CD14-positive monocyte (primary cell): ENCODE measurements at regions not wholly inside any gene's neighbourhood (a gene's known extent, or its start where the extent isn't known, plus 50 kb on each side); places are given as distances from the start of the nearest gene placed in this dataset.

Source experiments
- DNase-seq, 3 donors: peaks; one replicate each; pipeline ENCODE4 v3.0.0-alpha.2; 2011 to 2022
- H2AFZ ChIP-seq: 2 replicates; pipeline ENCODE4 v1.6.0; 2012; ENCODE audit warnings: mild to moderate bottlenecking, low read depth, low read length, inconsistent platforms; ENCODE audit not compliant: insufficient read depth, poor library complexity, severe bottlenecking
- H3K27ac ChIP-seq, 2 donors: 1 replicate in 1 of 2; 2 replicates in 1 of 2; pipeline ENCODE4 v1.5.1; 2012 to 2013; ENCODE audit warnings: low read length in 2 of 2, control low read depth in 1 of 2, inconsistent platforms in 1 of 2, low read depth in 1 of 2, mild to moderate bottlenecking in 1 of 2
- H3K27me3 ChIP-seq, 2 donors: one replicate each; pipeline versions ENCODE4 v1.6.0 to v1.6.1; 2011 to 2013; ENCODE audit warnings: low read length in 2 of 2; ENCODE audit not compliant: control insufficient read depth in 2 of 2, insufficient read depth in 2 of 2
- H3K36me3 ChIP-seq, 2 donors: replicated peaks in 1 of 2; 1 replicate in 1 of 2; 2 replicates in 1 of 2; pipeline versions ENCODE4 v1.5.1 to v1.6.1; 2012 to 2013; ENCODE audit warnings: low read length in 2 of 2, control low read depth in 1 of 2, inconsistent platforms in 1 of 2, mild to moderate bottlenecking in 1 of 2; ENCODE audit not compliant: insufficient read depth in 2 of 2, control insufficient read depth in 1 of 2
- H3K4me1 ChIP-seq, 2 donors: 1 replicate in 1 of 2; 2 replicates in 1 of 2; pipeline versions ENCODE4 v1.5.1 to v1.6.1; 2012 to 2013; ENCODE audit warnings: low read length in 2 of 2, control low read depth in 1 of 2, inconsistent platforms in 1 of 2, mild to moderate bottlenecking in 1 of 2, moderate library complexity in 1 of 2; ENCODE audit not compliant: insufficient read depth in 2 of 2, control insufficient read depth in 1 of 2
- H3K4me2 ChIP-seq: replicated peaks from 2 replicates; pipeline ENCODE3; 2012; ENCODE audit warnings: low read length, moderate library complexity, mild to moderate bottlenecking; ENCODE audit not compliant: poor library complexity, severe bottlenecking; ENCODE audit errors: extremely low read depth
- H3K4me3 ChIP-seq, 3 experiments: fragments of 200-600 bp in 1 of 3; sonication (generic) in 1 of 3; replicated peaks in 1 of 3; 1 replicate in 2 of 3; 2 replicates in 1 of 3; pipeline ENCODE4 v1.5.1; 2011 to 2013; ENCODE audit warnings: low read length in 3 of 3, mild to moderate bottlenecking in 3 of 3, control low read depth in 2 of 3, low read depth in 2 of 3, inconsistent platforms in 1 of 3, moderate library complexity in 1 of 3
- H3K79me2 ChIP-seq: 2 replicates; pipeline ENCODE4 v1.6.0; 2012; ENCODE audit warnings: mild to moderate bottlenecking, control low read depth, inconsistent platforms, low read length, moderate library complexity; ENCODE audit not compliant: insufficient read depth
- H3K9ac ChIP-seq: 2 replicates; pipeline ENCODE4 v1.6.0; 2017; ENCODE audit warnings: low read length, mild to moderate bottlenecking; ENCODE audit not compliant: insufficient read depth, poor library complexity, severe bottlenecking
- H3K9me3 ChIP-seq, 2 donors: replicated peaks in 1 of 2; 1 replicate in 1 of 2; 2 replicates in 1 of 2; pipeline versions ENCODE4 v1.5.1 to v1.6.1; 2012 to 2013; ENCODE audit warnings: low read length in 2 of 2, control low read depth in 1 of 2; ENCODE audit not compliant: control insufficient read depth in 1 of 2, insufficient read depth in 1 of 2
- H4K20me1 ChIP-seq: 2 replicates; pipeline ENCODE4 v1.6.0; 2012; ENCODE audit warnings: mild to moderate bottlenecking, low read length, control low read depth, moderate library complexity; ENCODE audit not compliant: insufficient read depth
- H3K27ac Mint-ChIP-seq, 7 donors: one replicate each; pipeline ENCODE4 v1.8.0; 2020; ENCODE audit warnings: mild to moderate bottlenecking in 7 of 7, mixed read lengths in 7 of 7, moderate library complexity in 6 of 7, inconsistent platforms in 2 of 7
- H3K27me3 Mint-ChIP-seq, 3 donors: one replicate each; pipeline ENCODE4 v1.8.0; 2021 to 2022; ENCODE audit warnings: low read depth in 3 of 3, mild to moderate bottlenecking in 3 of 3, mixed read lengths in 3 of 3, moderate library complexity in 3 of 3, inconsistent platforms in 1 of 3
- H3K36me3 Mint-ChIP-seq, 2 donors: one replicate each; pipeline ENCODE4 v1.8.0; 2020; ENCODE audit warnings: mixed read lengths in 2 of 2, inconsistent platforms in 1 of 2, mild to moderate bottlenecking in 1 of 2
- H3K4me1 Mint-ChIP-seq: one replicate; pipeline ENCODE4 v1.8.0; 2020; ENCODE audit warnings: mild to moderate bottlenecking, mixed read lengths
- H3K4me3 Mint-ChIP-seq, 2 donors: one replicate each; pipeline ENCODE4 v1.8.0; 2020; ENCODE audit warnings: mild to moderate bottlenecking in 2 of 2, mixed read lengths in 2 of 2, moderate library complexity in 1 of 2
- H3K9me3 Mint-ChIP-seq, 7 donors: one replicate each; pipeline ENCODE4 v1.8.0; 2020 to 2022; ENCODE audit warnings: mixed read lengths in 7 of 7, mild to moderate bottlenecking in 6 of 7, moderate library complexity in 6 of 7, inconsistent platforms in 2 of 7
- WGBS: methylation state at CpG from one replicate; pipeline ENCODE4 v1.1.5; 2013; ENCODE audit warnings: missing lambda C conversion rate; ENCODE audit not compliant: insufficient coverage; 5-methylcytosine and 5-hydroxymethylcytosine counted together
- intact Hi-C, 2 donors: fragments of 100-400 bp; cut with micrococcal nuclease; formaldehyde crosslinking; loops; one replicate each; pipeline versions ENCODE4 v1.15.0 to v1.15.1; 2023
- TF ChIP-seq, protein P1 (sequence below): fragments of 200-600 bp; IDR thresholded peaks from one replicate; pipeline ENCODE4 v1.8.0; 2022; ENCODE audit warnings: antibody characterized with exemption, mild to moderate bottlenecking

DNA sequence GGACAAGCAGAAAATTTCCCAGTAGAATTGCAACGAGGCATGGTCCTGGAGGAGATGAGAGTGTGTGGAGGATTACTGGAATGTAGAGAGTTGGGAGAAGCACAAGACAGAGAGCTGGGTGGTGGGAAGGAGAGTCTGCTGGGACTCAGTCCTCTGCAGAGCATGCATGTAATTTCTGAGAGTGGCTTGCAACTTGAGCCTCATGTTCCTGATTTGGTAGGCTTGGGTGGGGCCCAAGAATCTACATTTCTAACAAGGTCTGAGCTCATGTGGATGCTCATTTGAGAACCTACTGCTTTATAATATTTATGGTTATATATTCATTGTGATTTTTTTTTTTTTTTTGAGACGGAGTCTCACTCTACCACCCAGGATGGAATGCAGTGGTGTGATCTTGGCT is 317.9 kb upstream of the COBL start:
- H3K27me3 Mint-ChIP-seq, result no peaks in the 10 kb centered on the region
- no peaks in the 10 kb centered on the region for H3K27me3 ChIP-seq
- H3K27ac ChIP-seq, result no peak overlapping the region
- no peaks in the 10 kb centered on the region for H3K36me3 ChIP-seq
- 64% methylated on average over 1 of the region's 2 CpGs for WGBS
- H3K79me2 ChIP-seq, result no peaks in the 10 kb centered on the region
- no peak overlapping the region for H3K4me3 Mint-ChIP-seq
- peaks cover 9 to 32% of the 10 kb centered on the region in 2 donors for H3K9me3 ChIP-seq
- H3K9me3 Mint-ChIP-seq, result peaks cover 7 to 27% (median 18%) of the 10 kb centered on the region in 7 donors
- no peak overlapping the region for H2AFZ ChIP-seq
- H3K4me3 ChIP-seq, result no peak overlapping the region
- no peaks in the 10 kb centered on the region for H3K4me1 ChIP-seq
- intact Hi-C loops, result no loop called here
- no peak overlapping the region for H3K27ac Mint-ChIP-seq
- H3K9ac ChIP-seq, result no peak overlapping the region
- no peaks in the 10 kb centered on the region for H4K20me1 ChIP-seq
- no peak for DNase-seq
- TF ChIP-seq, protein P1, sequence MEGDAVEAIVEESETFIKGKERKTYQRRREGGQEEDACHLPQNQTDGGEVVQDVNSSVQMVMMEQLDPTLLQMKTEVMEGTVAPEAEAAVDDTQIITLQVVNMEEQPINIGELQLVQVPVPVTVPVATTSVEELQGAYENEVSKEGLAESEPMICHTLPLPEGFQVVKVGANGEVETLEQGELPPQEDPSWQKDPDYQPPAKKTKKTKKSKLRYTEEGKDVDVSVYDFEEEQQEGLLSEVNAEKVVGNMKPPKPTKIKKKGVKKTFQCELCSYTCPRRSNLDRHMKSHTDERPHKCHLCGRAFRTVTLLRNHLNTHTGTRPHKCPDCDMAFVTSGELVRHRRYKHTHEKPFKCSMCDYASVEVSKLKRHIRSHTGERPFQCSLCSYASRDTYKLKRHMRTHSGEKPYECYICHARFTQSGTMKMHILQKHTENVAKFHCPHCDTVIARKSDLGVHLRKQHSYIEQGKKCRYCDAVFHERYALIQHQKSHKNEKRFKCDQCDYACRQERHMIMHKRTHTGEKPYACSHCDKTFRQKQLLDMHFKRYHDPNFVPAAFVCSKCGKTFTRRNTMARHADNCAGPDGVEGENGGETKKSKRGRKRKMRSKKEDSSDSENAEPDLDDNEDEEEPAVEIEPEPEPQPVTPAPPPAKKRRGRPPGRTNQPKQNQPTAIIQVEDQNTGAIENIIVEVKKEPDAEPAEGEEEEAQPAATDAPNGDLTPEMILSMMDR, result no peak
- H3K4me2 ChIP-seq, result no peak overlapping the region
- no peaks in the 10 kb centered on the region for H3K36me3 Mint-ChIP-seq
- H3K4me1 Mint-ChIP-seq, result no peaks in the 10 kb centered on the region

DNA sequence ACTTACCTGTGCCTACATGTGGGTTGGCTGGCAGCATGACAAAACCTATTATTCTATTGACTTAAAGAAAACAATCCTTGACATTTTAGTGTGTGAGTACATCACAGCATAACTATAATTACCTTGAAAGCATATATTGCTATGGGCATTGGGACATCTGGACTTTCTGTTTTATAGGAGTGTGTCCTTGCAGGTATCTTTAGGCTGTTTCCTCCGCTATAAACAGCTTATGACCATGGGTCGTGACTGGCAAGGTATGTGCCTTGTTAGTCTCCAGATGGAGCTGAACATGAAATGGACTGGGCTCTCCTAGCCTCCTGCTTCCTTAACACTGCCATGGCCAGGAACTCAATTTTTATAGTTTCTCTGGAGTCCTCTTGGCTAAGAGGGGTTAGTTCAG is 317.4 kb upstream of the COBL start:
- Histone ChIP-seq H3K4me3 (no peak overlapping the region), H4K20me1 (no peaks in the 10 kb centered on the region), H3K4me1 (no peaks in the 10 kb centered on the region), H3K79me2 (no peaks in the 10 kb centered on the region), H2AFZ (no peak overlapping the region), H3K27ac (no peak overlapping the region), H3K27me3 (no peaks in the 10 kb centered on the region), H3K4me2 (no peak overlapping the region), H3K36me3 (no peaks in the 10 kb centered on the region), H3K9me3 (peaks cover 9 to 33% of the 10 kb centered on the region in 2 donors), H3K9ac (no peak overlapping the region)
- 65% methylated on average over 2 of the region's 2 CpGs for WGBS
- H3K9me3 Mint-ChIP-seq, result peaks cover 7 to 29% (median 17%) of the 10 kb centered on the region in 7 donors
- TF ChIP-seq, protein P1, result no peak
- H3K4me1 Mint-ChIP-seq, result no peaks in the 10 kb centered on the region
- no peak overlapping the region for H3K4me3 Mint-ChIP-seq
- H3K36me3 Mint-ChIP-seq, result no peaks in the 10 kb centered on the region
- intact Hi-C loops, result no loop called here
- no peaks in the 10 kb centered on the region for H3K27me3 Mint-ChIP-seq
- no peak overlapping the region for H3K27ac Mint-ChIP-seq
- DNase-seq, result no peak
